OCI-LY7 (cell line): ENCODE measurements at regions not wholly inside any gene's neighbourhood (a gene's known extent, or its start where the extent isn't known, plus 50 kb on each side); places are given as distances from the start of the nearest gene placed in this dataset.

Experiments used
- BruUV-seq: library from RNA; stranded (reverse); fragments of 400-500 nt; replicated peaks from 2 replicates; lab custom pipeline; 2021; lab: Mats Ljungman, UMichigan
- CTCF ChIA-PET: fragments of 300-600 bp; sonication (Branson Sonifier 250); formaldehyde crosslinking; loops from one replicate; lab custom pipeline; 2022; ENCODE audit warnings: antibody characterized with exemption; ENCODE audit not compliant: unreplicated experiment; lab: Charles Lee
- POLR2A ChIA-PET: fragments of 300-600 bp; sonication (Branson Sonifier 250); formaldehyde crosslinking; loops from one replicate; lab custom pipeline; 2022; ENCODE audit warnings: antibody characterized with exemption; lab: Charles Lee
- DNase-seq: peaks from one replicate; pipeline ENCODE4 v3.0.0-alpha.2; 2015; ENCODE audit warnings: low spot score
- H2AFZ ChIP-seq: fragments of 200-600 bp; sonication (generic), shearing (Covaris generic); 2 replicates; pipeline ENCODE4 v1.6.1; 2014; ENCODE audit warnings: mild to moderate bottlenecking, antibody characterized with exemption, low read length, moderate library complexity
- H3K27ac ChIP-seq: fragments of 200-600 bp; sonication (generic); 2 replicates; pipeline ENCODE4 v1.5.1; 2014; ENCODE audit warnings: mixed run types, low read depth, mild to moderate bottlenecking, moderate library complexity, low read length, inconsistent platforms; ENCODE audit not compliant: poor library complexity, severe bottlenecking
- H3K36me3 ChIP-seq: fragments of 200-600 bp; sonication (generic); 2 replicates; pipeline ENCODE4 v1.6.1; 2014; ENCODE audit warnings: mild to moderate bottlenecking, antibody characterized with exemption, low read length, moderate library complexity, mixed read lengths; ENCODE audit not compliant: insufficient read depth
- H3K4me1 ChIP-seq: fragments of 200-600 bp; sonication (generic); 2 replicates; pipeline ENCODE4 v1.5.1; 2014; ENCODE audit warnings: mild to moderate bottlenecking, low read length; ENCODE audit not compliant: insufficient read depth, poor library complexity, severe bottlenecking
- H3K4me2 ChIP-seq: fragments of 200-600 bp; sonication (generic); 2 replicates; pipeline ENCODE4 v1.6.1; 2014; ENCODE audit warnings: mild to moderate bottlenecking, low read length
- H3K4me3 ChIP-seq: fragments of 200-600 bp; sonication (generic); 2 replicates; pipeline ENCODE4 v1.5.1; 2014; ENCODE audit warnings: mild to moderate bottlenecking, low read depth, low read length; ENCODE audit not compliant: poor library complexity, severe bottlenecking
- H3K79me2 ChIP-seq: fragments of 200-600 bp; sonication (generic); 2 replicates; pipeline ENCODE4 v1.6.1; 2016; ENCODE audit warnings: low read depth, mild to moderate bottlenecking, low read length, moderate library complexity, mixed read lengths; ENCODE audit not compliant: insufficient read depth
- H3K9me2 ChIP-seq: fragments of 200-600 bp; sonication (generic); 2 replicates; pipeline ENCODE4 v1.6.1; 2016; ENCODE audit warnings: mild to moderate bottlenecking, low read length, mixed read lengths; ENCODE audit not compliant: insufficient read depth
- H3K9me3 ChIP-seq: fragments of 200-600 bp; sonication (generic); 2 replicates; pipeline ENCODE4 v1.6.1; 2014; ENCODE audit warnings: mild to moderate bottlenecking, mixed run types, low read length, mixed read lengths
- H4K20me1 ChIP-seq: fragments of 200-600 bp; sonication (generic); 2 replicates; pipeline ENCODE4 v1.6.1; 2014; ENCODE audit warnings: mild to moderate bottlenecking, antibody characterized with exemption, low read length, moderate library complexity, mixed read lengths; ENCODE audit not compliant: insufficient read depth
- EZH2phosphoT487 ChIP-seq: fragments of 200-600 bp; sonication (generic); IDR thresholded peaks from 2 replicates; pipeline ENCODE4 v1.6.1; 2018; ENCODE audit warnings: low read depth, borderline replicate concordance, mild to moderate bottlenecking, mixed run types, antibody characterized with exemption, low read length, moderate library complexity, mixed read lengths
- intact Hi-C: fragments of 100-400 bp; cut with micrococcal nuclease; formaldehyde crosslinking; loops from one replicate; pipeline ENCODE4 v1.10.0; 2022; ENCODE audit not compliant: unreplicated experiment
- TF ChIP-seq, protein P1 (sequence below): fragments of 200-600 bp; sonication (generic); conservative IDR thresholded peaks from 2 replicates; pipeline ENCODE4 v1.5.1; 2014; ENCODE audit warnings: mild to moderate bottlenecking, antibody characterized with exemption, low read length, moderate library complexity, mixed read lengths

- H3K27ac ChIP-seq, result no peak overlapping the region
- ChIA-PET CTCF (no interaction called here), POLR2A (interaction anchor here (1.3 kb wide), 1 partner anchor 10 kb away, joined by 4 read pairs; no protein-coding TSS in a partner anchor)
- H3K9me2 ChIP-seq, result no peaks in the 10 kb centered on the region
- no peaks in the 10 kb centered on the region for H3K79me2 ChIP-seq
- H3K4me3 ChIP-seq, result no peak overlapping the region
- intact Hi-C loops, result no loop called here
- no peaks in the 10 kb centered on the region for H3K9me3 ChIP-seq
- DNase-seq, result no peak
- H3K4me1 ChIP-seq, result no peaks in the 10 kb centered on the region
- BruUV-seq, result no TSS peak
- no peaks in the 10 kb centered on the region for H4K20me1 ChIP-seq
- H3K4me2 ChIP-seq, result no peak overlapping the region
- TF ChIP-seq, protein P1, sequence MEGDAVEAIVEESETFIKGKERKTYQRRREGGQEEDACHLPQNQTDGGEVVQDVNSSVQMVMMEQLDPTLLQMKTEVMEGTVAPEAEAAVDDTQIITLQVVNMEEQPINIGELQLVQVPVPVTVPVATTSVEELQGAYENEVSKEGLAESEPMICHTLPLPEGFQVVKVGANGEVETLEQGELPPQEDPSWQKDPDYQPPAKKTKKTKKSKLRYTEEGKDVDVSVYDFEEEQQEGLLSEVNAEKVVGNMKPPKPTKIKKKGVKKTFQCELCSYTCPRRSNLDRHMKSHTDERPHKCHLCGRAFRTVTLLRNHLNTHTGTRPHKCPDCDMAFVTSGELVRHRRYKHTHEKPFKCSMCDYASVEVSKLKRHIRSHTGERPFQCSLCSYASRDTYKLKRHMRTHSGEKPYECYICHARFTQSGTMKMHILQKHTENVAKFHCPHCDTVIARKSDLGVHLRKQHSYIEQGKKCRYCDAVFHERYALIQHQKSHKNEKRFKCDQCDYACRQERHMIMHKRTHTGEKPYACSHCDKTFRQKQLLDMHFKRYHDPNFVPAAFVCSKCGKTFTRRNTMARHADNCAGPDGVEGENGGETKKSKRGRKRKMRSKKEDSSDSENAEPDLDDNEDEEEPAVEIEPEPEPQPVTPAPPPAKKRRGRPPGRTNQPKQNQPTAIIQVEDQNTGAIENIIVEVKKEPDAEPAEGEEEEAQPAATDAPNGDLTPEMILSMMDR, result no peak
- no peak for TF ChIP-seq EZH2phosphoT487
- H3K36me3 ChIP-seq, result no peaks in the 10 kb centered on the region
- no peak overlapping the region for H2AFZ ChIP-seq
These were observed 163.8 kb downstream of the ETAA1 start for GRCh38 chr2:67560771-67561456.

GRCh38 chr2:67561457-67561965, 164.4 kb downstream of the ETAA1 start:
- no peak overlapping the region for H2AFZ ChIP-seq
- H3K9me3 ChIP-seq, result no peaks in the 10 kb centered on the region
- TF ChIP-seq, protein P1, result no peak
- no peak for TF ChIP-seq EZH2phosphoT487
- ChIA-PET POLR2A (interaction anchor here (0.6 to 1.3 kb wide), 2 partner anchors 11 to 285 kb away, joined by 4 read pairs; no protein-coding TSS in a partner anchor), CTCF (no interaction called here)
- H3K36me3 ChIP-seq, result no peaks in the 10 kb centered on the region
- H3K4me2 ChIP-seq, result no peak overlapping the region
- H4K20me1 ChIP-seq, result no peaks in the 10 kb centered on the region
- no TSS peak for BruUV-seq
- H3K79me2 ChIP-seq, result no peaks in the 10 kb centered on the region
- H3K4me3 ChIP-seq, result no peak overlapping the region
- no peak overlapping the region for H3K27ac ChIP-seq
- no peak for DNase-seq
- intact Hi-C loops, result no loop called here
- H3K4me1 ChIP-seq, result no peaks in the 10 kb centered on the region
- no peaks in the 10 kb centered on the region for H3K9me2 ChIP-seq

- BruUV-seq, result no TSS peak
These were observed 166.9 kb downstream of the ETAA1 start for GRCh38 chr2:67564076-67564475.

More at GRCh38 chr2:67564076-67564475, 166.9 kb downstream of the ETAA1 start:
- H4K20me1 ChIP-seq, result no peaks in the 10 kb centered on the region
- H3K9me3 ChIP-seq, result no peaks in the 10 kb centered on the region
- ChIA-PET CTCF (no interaction called here), POLR2A (no interaction called here)
- no peak overlapping the region for H3K4me3 ChIP-seq
- DNase-seq, result no peak
- no peaks in the 10 kb centered on the region for H3K4me1 ChIP-seq
- no peak for TF ChIP-seq EZH2phosphoT487
- TF ChIP-seq, protein P1, result no peak
- no peaks in the 10 kb centered on the region for H3K79me2 ChIP-seq
- no peaks in the 10 kb centered on the region for H3K9me2 ChIP-seq
- no peak overlapping the region for H3K4me2 ChIP-seq
- no peaks in the 10 kb centered on the region for H3K36me3 ChIP-seq
- H2AFZ ChIP-seq, result no peak overlapping the region
- no peak overlapping the region for H3K27ac ChIP-seq
- intact Hi-C loops, result no loop called here
